K562 (cell line): ENCODE measurements at regions not wholly inside any gene's neighbourhood (a gene's known extent, or its start where the extent isn't known, plus 50 kb on each side); places are given as distances from the start of the nearest gene placed in this dataset.

ENCODE experiments used
- HNRNPH1 ChIP-seq: fragments of 200-400 bp; formaldehyde crosslinking; optimal IDR thresholded peaks from 2 replicates; pipeline ENCODE3; 2017; ENCODE audit warnings: low read depth, mild to moderate bottlenecking, low read length, moderate library complexity
- MAFG ChIP-seq: fragments of 450-650 bp; conservative IDR thresholded peaks from 2 replicates; pipeline ENCODE4 v1.6.1; 2016; ENCODE audit warnings: missing genetic modification characterization, missing compliant biosample characterization
- MAX ChIP-seq: sonication (generic); formaldehyde crosslinking; IDR thresholded peaks from 2 replicates; pipeline ENCODE4 v1.9.0; 2022; ENCODE audit warnings: mild to moderate bottlenecking, missing genetic modification reagents
- PBX2 ChIP-seq, 2 experiments: IDR thresholded peaks in 1 of 2; conservative IDR thresholded peaks in 1 of 2; 2 replicates each; pipeline ENCODE4 v1.6.1; 2016; ENCODE audit warnings: low read depth in 2 of 2, mild to moderate bottlenecking in 1 of 2, missing compliant biosample characterization in 1 of 2, missing genetic modification characterization in 1 of 2, moderate library complexity in 1 of 2
- RB1 ChIP-seq: fragments of 450-650 bp; IDR thresholded peaks from 2 replicates; pipeline ENCODE4 v1.6.1; 2017; ENCODE audit warnings: low read depth, mild to moderate bottlenecking
- RBM15 ChIP-seq: fragments of 200-400 bp; formaldehyde crosslinking; IDR thresholded peaks from 2 replicates; pipeline ENCODE4 v1.6.1; 2018; ENCODE audit warnings: mild to moderate bottlenecking, low read length, moderate library complexity; ENCODE audit not compliant: insufficient read depth
- SMARCA4 ChIP-seq: fragments of 450-650 bp; IDR thresholded peaks from 2 replicates; pipeline ENCODE4 v1.6.1; 2016
- STAG1 ChIP-seq: sonication (generic); formaldehyde crosslinking; IDR thresholded peaks from 2 replicates; pipeline ENCODE4 v1.5.0; 2020; ENCODE audit warnings: missing genetic modification reagents, borderline replicate concordance
- STAT6 ChIP-seq: sonication (generic); formaldehyde crosslinking; IDR thresholded peaks from 2 replicates; pipeline ENCODE4 v1.8.1; 2023; ENCODE audit warnings: mild to moderate bottlenecking, missing genetic modification reagents
- ZBTB40 ChIP-seq, 2 experiments: fragments of 450-650 bp in 1 of 2; sonication (generic) in 1 of 2; formaldehyde crosslinking in 1 of 2; IDR thresholded peaks; 2 replicates each; pipeline versions ENCODE4 v1.7.1 to v1.9.0; 2016 to 2022; ENCODE audit warnings: inconsistent platforms in 1 of 2, mild to moderate bottlenecking in 1 of 2, missing genetic modification reagents in 1 of 2
- ZFX ChIP-seq: sonication (generic); formaldehyde crosslinking; IDR thresholded peaks from 2 replicates; pipeline ENCODE4 v1.8.0; 2022; ENCODE audit warnings: mild to moderate bottlenecking, missing genetic modification reagents, moderate library complexity
- ZNF408 ChIP-seq: fragments of 250-450 bp; sonication (Bioruptor Pico); IDR thresholded peaks from 2 replicates; pipeline ENCODE4 v1.4.0; 2020; ENCODE audit warnings: low read depth, mild to moderate bottlenecking, moderate library complexity

- TF ChIP-seq ZBTB40 (IDR thresholded peaks at IDR 0.05) (no peak), ZBTB40 (CRISPR knock-in tag; IDR thresholded peaks at IDR 0.05) (no peak), SMARCA4 (no peak), STAT6 (CRISPR knock-in tag) (no peak), MAX (no peak), RBM15 (no peak), MAFG (tag) (no peak), HNRNPH1 (no peak), ZNF408 (CRISPR knock-in tag) (no peak), RB1 (no peak), PBX2 (CRISPR knock-in tag; IDR thresholded peaks at IDR 0.05; ENCODE audit: low read depth) (no peak), PBX2 (tag; conservative IDR thresholded peaks at IDR 0.05; ENCODE audit: low read depth) (no peak), STAG1 (CRISPR knock-in tag) (no peak), ZFX (no peak)
These were observed 267.6 kb downstream of the METTL4 start (continued) for GRCh38 chr18:2303517-2304238.
